GM19395 (cell line): ENCODE measurements at regions not wholly inside any gene's neighbourhood (a gene's known extent, or its start where the extent isn't known, plus 50 kb on each side); places are given as distances from the start of the nearest gene placed in this dataset.
A peak's percentile ranks its signal among the peaks of the same experiment; 100 is the strongest.

Source experiments
- ATAC-seq: cut with Tn5 transposase; IDR thresholded peaks from one replicate; pipeline ENCODE4 v1.9.1; 2021; ENCODE audit warnings: mild to moderate bottlenecking, moderate library complexity; ENCODE audit not compliant: unreplicated experiment

GRCh38 chr6:82017288-82017687 is 230.3 kb downstream of the IBTK start:
- ATAC-seq = no peak

- no peak for ATAC-seq
Observed at GRCh38 chr6:82015526-82015925, 232.0 kb downstream of the IBTK start.

GRCh38 chr6:82015043-82015442 is 232.5 kb downstream of the IBTK start:
- no peak for ATAC-seq

GRCh38 chr6:82013561-82014530 is 233.7 kb downstream of the IBTK start:
- no peak for ATAC-seq

- peak; percentile 88 for ATAC-seq
Observed at GRCh38 chr6:82006027-82006738, 241.4 kb downstream of the IBTK start.

GRCh38 chr6:82000551-82000950 is 247.0 kb downstream of the IBTK start:
- ATAC-seq = no peak

GRCh38 chr6:81999826-82000225 is 247.3 kb upstream of the TENT5A start:
- no peak for ATAC-seq

- no peak for ATAC-seq
Observed at GRCh38 chr6:81999270-81999669, 246.8 kb upstream of the TENT5A start.

GRCh38 chr6:81998432-81998831 is 246.0 kb upstream of the TENT5A start:
- no peak for ATAC-seq

GRCh38 chr6:81997090-81997926 is 244.8 kb upstream of the TENT5A start:
- peak; percentile 63 for ATAC-seq

GRCh38 chr6:81996414-81996813 is 243.9 kb upstream of the TENT5A start:
- ATAC-seq = peak; percentile 67

- ATAC-seq = no peak
Observed at GRCh38 chr6:81995548-81996289, 243.2 kb upstream of the TENT5A start.

GRCh38 chr6:81988871-81989270 is 236.4 kb upstream of the TENT5A start:
- ATAC-seq = no peak

- ATAC-seq = no peak
Observed at GRCh38 chr6:81988446-81988845, 236.0 kb upstream of the TENT5A start.

- ATAC-seq = no peak
Observed at GRCh38 chr6:81987293-81987692, 234.8 kb upstream of the TENT5A start.

- ATAC-seq = no peak
Observed at GRCh38 chr6:81985191-81985590, 232.7 kb upstream of the TENT5A start.

- ATAC-seq = peak; percentile 59
Observed at GRCh38 chr6:81984599-81984998, 232.1 kb upstream of the TENT5A start.

- no peak for ATAC-seq
Observed at GRCh38 chr6:81981812-81982211, 229.3 kb upstream of the TENT5A start.

- no peak for ATAC-seq
Observed at GRCh38 chr6:81979767-81980166, 227.3 kb upstream of the TENT5A start.

- ATAC-seq = no peak
Observed at GRCh38 chr6:81979329-81979728, 226.8 kb upstream of the TENT5A start.
